HL-60 (cell line): ENCODE measurements at regions not wholly inside any gene's neighbourhood (a gene's known extent, or its start where the extent isn't known, plus 50 kb on each side); places are given as distances from the start of the nearest gene placed in this dataset.
A peak's percentile ranks its signal among the peaks of the same experiment; 100 is the strongest.

ENCODE experiments used
- DNase-seq, 2 experiments: peaks; one replicate each; pipeline ENCODE4 v3.0.0-alpha.2; 2010 to 2020; ENCODE audit warnings: low read depth in 1 of 2, low spot score in 1 of 2
- H3K27ac ChIP-seq: fragments of 250-450 bp; sonication (Bioruptor Pico); replicated peaks from 2 replicates; pipeline ENCODE4 v1.5.1; 2020; ENCODE audit warnings: mild to moderate bottlenecking, moderate library complexity
- H3K27me3 ChIP-seq: fragments of 250-450 bp; sonication (Bioruptor Pico); 2 replicates; pipeline ENCODE4 v1.5.1; 2021; ENCODE audit warnings: mild to moderate bottlenecking, moderate library complexity; ENCODE audit not compliant: insufficient read depth, poor library complexity, severe bottlenecking
- H3K4me3 ChIP-seq: replicated peaks from 2 replicates; pipeline ENCODE4 v1.5.1; 2011; ENCODE audit warnings: mild to moderate bottlenecking, control low read depth, low read length; ENCODE audit not compliant: insufficient read depth
- GABPA ChIP-seq: IDR thresholded peaks from 2 replicates; pipeline ENCODE4 v1.6.1; 2012; ENCODE audit warnings: low read depth
- POLR2AphosphoS5 ChIP-seq: IDR thresholded peaks from 2 replicates; pipeline ENCODE4 v1.6.1; 2012; ENCODE audit warnings: low read depth
- SPI1 ChIP-seq: IDR thresholded peaks from 2 replicates; pipeline ENCODE4 v1.6.1; 2012; ENCODE audit warnings: low read depth, mild to moderate bottlenecking, borderline replicate concordance
- TF ChIP-seq, protein P1 (sequence below): IDR thresholded peaks from one replicate; pipeline ENCODE4 v1.5.1; 2011; ENCODE audit warnings: low read length, control low read depth, inconsistent platforms; ENCODE audit not compliant: insufficient read depth
- TF ChIP-seq, protein P2 (sequence below): IDR thresholded peaks from 2 replicates; pipeline ENCODE4 v1.6.1; 2012; ENCODE audit warnings: low read depth; ENCODE audit not compliant: insufficient replicate concordance

DNA sequence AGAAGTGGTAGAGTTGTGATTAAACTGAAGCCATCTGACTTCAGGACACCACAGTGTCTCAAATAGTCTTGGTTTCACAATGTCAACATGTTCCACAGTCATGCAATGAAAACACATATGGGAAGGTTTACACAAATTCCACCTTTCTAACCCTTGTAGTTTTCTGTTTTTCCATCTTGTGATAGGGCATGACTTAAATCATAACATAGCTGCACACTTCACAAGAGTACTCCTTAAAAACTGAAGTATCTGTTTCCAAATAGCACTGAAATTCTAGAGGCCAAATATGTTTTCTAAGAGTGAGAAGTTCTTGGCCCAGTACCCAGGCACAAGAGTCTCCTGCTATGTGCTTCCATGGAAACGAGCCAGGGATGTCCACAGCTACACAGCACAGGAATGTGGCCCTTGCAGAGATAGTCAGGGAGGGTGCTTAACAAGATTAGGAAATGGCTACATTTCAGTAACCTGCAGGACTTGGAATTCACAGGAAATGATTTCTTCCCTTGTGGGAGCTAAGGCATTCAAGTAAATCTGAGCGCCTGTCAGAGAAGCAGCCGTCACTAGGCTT, 269.1 kb downstream of the NDFIP2 start:
- no peak overlapping the region for H3K4me3 ChIP-seq
- H3K27ac ChIP-seq, result peak overlapping the region; percentile 66
- TF ChIP-seq GABPA, result no peak
- TF ChIP-seq, protein P1, sequence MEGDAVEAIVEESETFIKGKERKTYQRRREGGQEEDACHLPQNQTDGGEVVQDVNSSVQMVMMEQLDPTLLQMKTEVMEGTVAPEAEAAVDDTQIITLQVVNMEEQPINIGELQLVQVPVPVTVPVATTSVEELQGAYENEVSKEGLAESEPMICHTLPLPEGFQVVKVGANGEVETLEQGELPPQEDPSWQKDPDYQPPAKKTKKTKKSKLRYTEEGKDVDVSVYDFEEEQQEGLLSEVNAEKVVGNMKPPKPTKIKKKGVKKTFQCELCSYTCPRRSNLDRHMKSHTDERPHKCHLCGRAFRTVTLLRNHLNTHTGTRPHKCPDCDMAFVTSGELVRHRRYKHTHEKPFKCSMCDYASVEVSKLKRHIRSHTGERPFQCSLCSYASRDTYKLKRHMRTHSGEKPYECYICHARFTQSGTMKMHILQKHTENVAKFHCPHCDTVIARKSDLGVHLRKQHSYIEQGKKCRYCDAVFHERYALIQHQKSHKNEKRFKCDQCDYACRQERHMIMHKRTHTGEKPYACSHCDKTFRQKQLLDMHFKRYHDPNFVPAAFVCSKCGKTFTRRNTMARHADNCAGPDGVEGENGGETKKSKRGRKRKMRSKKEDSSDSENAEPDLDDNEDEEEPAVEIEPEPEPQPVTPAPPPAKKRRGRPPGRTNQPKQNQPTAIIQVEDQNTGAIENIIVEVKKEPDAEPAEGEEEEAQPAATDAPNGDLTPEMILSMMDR, result no peak
- no peak for TF ChIP-seq SPI1
- TF ChIP-seq, protein P2, sequence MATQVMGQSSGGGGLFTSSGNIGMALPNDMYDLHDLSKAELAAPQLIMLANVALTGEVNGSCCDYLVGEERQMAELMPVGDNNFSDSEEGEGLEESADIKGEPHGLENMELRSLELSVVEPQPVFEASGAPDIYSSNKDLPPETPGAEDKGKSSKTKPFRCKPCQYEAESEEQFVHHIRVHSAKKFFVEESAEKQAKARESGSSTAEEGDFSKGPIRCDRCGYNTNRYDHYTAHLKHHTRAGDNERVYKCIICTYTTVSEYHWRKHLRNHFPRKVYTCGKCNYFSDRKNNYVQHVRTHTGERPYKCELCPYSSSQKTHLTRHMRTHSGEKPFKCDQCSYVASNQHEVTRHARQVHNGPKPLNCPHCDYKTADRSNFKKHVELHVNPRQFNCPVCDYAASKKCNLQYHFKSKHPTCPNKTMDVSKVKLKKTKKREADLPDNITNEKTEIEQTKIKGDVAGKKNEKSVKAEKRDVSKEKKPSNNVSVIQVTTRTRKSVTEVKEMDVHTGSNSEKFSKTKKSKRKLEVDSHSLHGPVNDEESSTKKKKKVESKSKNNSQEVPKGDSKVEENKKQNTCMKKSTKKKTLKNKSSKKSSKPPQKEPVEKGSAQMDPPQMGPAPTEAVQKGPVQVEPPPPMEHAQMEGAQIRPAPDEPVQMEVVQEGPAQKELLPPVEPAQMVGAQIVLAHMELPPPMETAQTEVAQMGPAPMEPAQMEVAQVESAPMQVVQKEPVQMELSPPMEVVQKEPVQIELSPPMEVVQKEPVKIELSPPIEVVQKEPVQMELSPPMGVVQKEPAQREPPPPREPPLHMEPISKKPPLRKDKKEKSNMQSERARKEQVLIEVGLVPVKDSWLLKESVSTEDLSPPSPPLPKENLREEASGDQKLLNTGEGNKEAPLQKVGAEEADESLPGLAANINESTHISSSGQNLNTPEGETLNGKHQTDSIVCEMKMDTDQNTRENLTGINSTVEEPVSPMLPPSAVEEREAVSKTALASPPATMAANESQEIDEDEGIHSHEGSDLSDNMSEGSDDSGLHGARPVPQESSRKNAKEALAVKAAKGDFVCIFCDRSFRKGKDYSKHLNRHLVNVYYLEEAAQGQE, result no peak
- no peak for TF ChIP-seq POLR2AphosphoS5
- no peak for DNase-seq
- no peaks in the 10 kb centered on the region for H3K27me3 ChIP-seq

DNA sequence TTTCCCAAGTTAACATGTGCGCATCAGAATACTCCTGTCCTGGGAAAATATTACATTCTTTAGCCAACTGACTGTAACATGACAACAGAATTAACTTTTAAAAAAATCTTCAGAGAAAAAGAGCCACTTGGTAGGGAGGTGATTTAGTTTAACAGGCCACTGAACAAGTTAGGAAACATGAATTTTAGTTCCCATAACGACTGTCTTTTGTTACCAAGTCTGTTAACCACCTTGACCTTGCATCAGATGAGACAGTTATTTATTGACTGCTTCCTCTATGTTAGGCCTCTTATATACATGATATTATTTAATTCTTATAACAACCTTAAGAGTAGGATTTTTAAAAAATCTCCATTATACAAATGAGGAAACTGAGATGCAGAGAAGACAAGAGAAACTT, 268.6 kb downstream of the NDFIP2 start:
- Histone ChIP-seq H3K4me3 (no peak overlapping the region), H3K27ac (peak overlapping the region; percentile 66), H3K27me3 (no peaks in the 10 kb centered on the region)
- TF ChIP-seq, protein P2, result no peak
- TF ChIP-seq SPI1, result no peak
- no peak for TF ChIP-seq POLR2AphosphoS5
- no peak for TF ChIP-seq GABPA
- TF ChIP-seq, protein P1, result no peak
- DNase-seq, result peak in 1 of 2 experiments; percentile 14

DNA sequence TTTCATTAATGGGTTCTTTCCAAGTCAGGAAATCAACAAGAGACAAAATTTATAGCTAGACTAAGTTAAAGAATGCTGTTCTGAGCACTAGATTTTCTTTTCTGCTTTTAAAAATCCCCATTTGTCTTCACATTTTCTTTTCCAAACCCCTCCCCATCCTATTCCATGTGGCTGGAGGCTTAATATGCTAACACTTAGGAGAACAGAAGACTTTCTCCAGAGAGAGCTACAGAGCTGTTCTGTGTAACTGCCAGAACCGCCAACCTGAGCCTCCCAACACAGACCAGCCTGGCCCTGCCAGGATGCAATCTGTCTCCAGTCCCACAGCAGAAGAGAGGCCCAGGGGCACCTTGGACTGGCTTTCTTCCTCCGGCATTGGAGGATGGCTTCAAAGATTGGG, 264.1 kb downstream of the NDFIP2 start:
- no peak for DNase-seq
- no peaks in the 10 kb centered on the region for H3K27me3 ChIP-seq
- no peak overlapping the region for H3K27ac ChIP-seq
- H3K4me3 ChIP-seq, result no peak overlapping the region
- TF ChIP-seq, protein P2, result no peak
- TF ChIP-seq GABPA (no peak), POLR2AphosphoS5 (no peak), SPI1 (no peak)
- TF ChIP-seq, protein P1, result no peak
